ENCODE measurements at regions not wholly inside any gene's neighbourhood (a gene's known extent, or its start where the extent isn't known, plus 50 kb on each side); places are given as distances from the start of the nearest gene placed in this dataset.

GRCh38 chr20:61045876-61046585 is 206.0 kb upstream of the CDH4 start:
- Histone ChIP-seq H3K36me3 (ENCODE audit: insufficient read depth, low read length) (no peaks in the 10 kb centered on the region), H4K20me1 (ENCODE audit: insufficient read depth, low read length) (no peaks in the 10 kb centered on the region), H3K9ac (ENCODE audit: low read length) (no peak overlapping the region), H3K27me3 (ENCODE audit: insufficient read depth, low read length) (no peaks in the 10 kb centered on the region), H3K27ac (ENCODE audit: low read depth, low read length) (no peak overlapping the region), H3K79me2 (ENCODE audit: insufficient read depth, low read length) (no peaks in the 10 kb centered on the region), H3K9me3 (ENCODE audit: insufficient read depth, low read depth, low read length) (peaks cover 13% of the 10 kb centered on the region), H3K4me1 (ENCODE audit: insufficient read depth, low read length) (no peaks in the 10 kb centered on the region), H3K4me3 (ENCODE audit: insufficient read depth, low read depth, low read length) (no peak overlapping the region), H3K4me2 (ENCODE audit: low read length) (no peak overlapping the region), H2AFZ (ENCODE audit: low read depth, low read length) (no peak overlapping the region)
- DNase-seq (ENCODE audit: low read depth) (no peak), FAIRE-seq (peak; percentile 78)
- H3K4me1 Mint-ChIP-seq (ENCODE audit: low read depth, unreplicated experiment): no peaks in the 10 kb centered on the region
- peaks cover 33% of the 10 kb centered on the region for H3K27me3 Mint-ChIP-seq (ENCODE audit: low read depth, unreplicated experiment)
- H3K9me3 Mint-ChIP-seq (ENCODE audit: unreplicated experiment): no peaks in the 10 kb centered on the region
- H3K36me3 Mint-ChIP-seq (ENCODE audit: low read depth, unreplicated experiment): no peaks in the 10 kb centered on the region
- no peak for TF ChIP-seq CTCF (IDR thresholded peaks at IDR 0.05; ENCODE audit: insufficient read depth, low read depth, low read length)
- TF ChIP-seq EZH2 (IDR thresholded peaks at IDR 0.05; ENCODE audit: insufficient read depth, low read length): no peak
- no peak overlapping the region for H3K4me3 Mint-ChIP-seq (ENCODE audit: unreplicated experiment)
- no peak overlapping the region for H3K27ac Mint-ChIP-seq (ENCODE audit: unreplicated experiment)

- FAIRE-seq (no peak), DNase-seq (ENCODE audit: low read depth) (no peak)
- Histone ChIP-seq H3K79me2 (ENCODE audit: insufficient read depth, low read length) (no peaks in the 10 kb centered on the region), H3K27ac (ENCODE audit: low read depth, low read length) (no peak overlapping the region), H3K36me3 (ENCODE audit: insufficient read depth, low read length) (no peaks in the 10 kb centered on the region), H2AFZ (ENCODE audit: low read depth, low read length) (no peak overlapping the region), H3K9ac (ENCODE audit: low read length) (no peak overlapping the region), H3K4me2 (ENCODE audit: low read length) (no peak overlapping the region), H4K20me1 (ENCODE audit: insufficient read depth, low read length) (no peaks in the 10 kb centered on the region), H3K4me3 (ENCODE audit: insufficient read depth, low read depth, low read length) (no peak overlapping the region), H3K27me3 (ENCODE audit: insufficient read depth, low read length) (no peaks in the 10 kb centered on the region), H3K9me3 (ENCODE audit: insufficient read depth, low read depth, low read length) (peaks cover 13% of the 10 kb centered on the region), H3K4me1 (ENCODE audit: insufficient read depth, low read length) (no peaks in the 10 kb centered on the region)
- Mint-ChIP-seq H3K27ac (ENCODE audit: unreplicated experiment) (no peak overlapping the region), H3K4me3 (ENCODE audit: unreplicated experiment) (no peak overlapping the region), H3K4me1 (ENCODE audit: low read depth, unreplicated experiment) (no peaks in the 10 kb centered on the region), H3K36me3 (ENCODE audit: low read depth, unreplicated experiment) (no peaks in the 10 kb centered on the region), H3K27me3 (ENCODE audit: low read depth, unreplicated experiment) (peaks cover 32% of the 10 kb centered on the region), H3K9me3 (ENCODE audit: unreplicated experiment) (no peaks in the 10 kb centered on the region)
- no peak for TF ChIP-seq CTCF (IDR thresholded peaks at IDR 0.05; ENCODE audit: insufficient read depth, low read depth, low read length)
These were observed 205.2 kb upstream of the CDH4 start for GRCh38 chr20:61046721-61047351.

GRCh38 chr20:61047515-61047914 is 204.5 kb upstream of the CDH4 start:
- no peaks in the 10 kb centered on the region for H3K4me1 Mint-ChIP-seq (ENCODE audit: low read depth, unreplicated experiment)
- no peak for FAIRE-seq
- Histone ChIP-seq H4K20me1 (ENCODE audit: insufficient read depth, low read length) (no peaks in the 10 kb centered on the region), H3K4me3 (ENCODE audit: insufficient read depth, low read depth, low read length) (no peak overlapping the region), H3K27me3 (ENCODE audit: insufficient read depth, low read length) (no peaks in the 10 kb centered on the region), H3K4me1 (ENCODE audit: insufficient read depth, low read length) (no peaks in the 10 kb centered on the region), H3K27ac (ENCODE audit: low read depth, low read length) (no peak overlapping the region), H3K79me2 (ENCODE audit: insufficient read depth, low read length) (no peaks in the 10 kb centered on the region), H3K4me2 (ENCODE audit: low read length) (no peak overlapping the region), H3K9me3 (ENCODE audit: insufficient read depth, low read depth, low read length) (peaks cover 13% of the 10 kb centered on the region), H2AFZ (ENCODE audit: low read depth, low read length) (no peak overlapping the region), H3K36me3 (ENCODE audit: insufficient read depth, low read length) (no peaks in the 10 kb centered on the region), H3K9ac (ENCODE audit: low read length) (no peak overlapping the region)
- peaks cover 37% of the 10 kb centered on the region for H3K27me3 Mint-ChIP-seq (ENCODE audit: low read depth, unreplicated experiment)
- H3K9me3 Mint-ChIP-seq (ENCODE audit: unreplicated experiment): no peaks in the 10 kb centered on the region
- H3K27ac Mint-ChIP-seq (ENCODE audit: unreplicated experiment): no peak overlapping the region
- TF ChIP-seq CTCF (IDR thresholded peaks at IDR 0.05; ENCODE audit: insufficient read depth, low read depth, low read length) (no peak), EZH2 (IDR thresholded peaks at IDR 0.05; ENCODE audit: insufficient read depth, low read length) (no peak)
- no peak overlapping the region for H3K4me3 Mint-ChIP-seq (ENCODE audit: unreplicated experiment)
- DNase-seq (ENCODE audit: low read depth): no peak
- H3K36me3 Mint-ChIP-seq (ENCODE audit: low read depth, unreplicated experiment): no peaks in the 10 kb centered on the region

All from astrocyte (in vitro differentiated cells and primary cell).